HTR-8/SVneo (cell line): ENCODE measurements at regions not wholly inside any gene's neighbourhood (a gene's known extent, or its start where the extent isn't known, plus 50 kb on each side); places are given as distances from the start of the nearest gene placed in this dataset.

Experiments used
- DNase-seq: peaks from one replicate; pipeline ENCODE4 v3.0.0; 2011; ENCODE audit warnings: low spot score, mixed read lengths; ENCODE audit not compliant: insufficient read length
- FAIRE-seq: peaks from 2 replicates; lab custom pipeline; 2011; peaks lifted over from hg19 to GRCh38; lab: Jason Lieb, UNC

- DNase-seq: no peak
- FAIRE-seq: no peak
These were observed 199.9 kb upstream of the ZMIZ1 start for GRCh38 chr10:78868861-78869260.

- no peak for DNase-seq
- FAIRE-seq: no peak
These were observed 199.0 kb upstream of the ZMIZ1 start for GRCh38 chr10:78869508-78870454.

GRCh38 chr10:78870458-78870857 is 198.3 kb upstream of the ZMIZ1 start:
- FAIRE-seq (no peak), DNase-seq (no peak)

GRCh38 chr10:78871796-78872195 is 197.0 kb upstream of the ZMIZ1 start:
- DNase-seq (no peak), FAIRE-seq (no peak)

GRCh38 chr10:78873413-78873812 is 195.4 kb upstream of the ZMIZ1 start:
- DNase-seq: no peak
- no peak for FAIRE-seq

GRCh38 chr10:78875331-78875877 is 193.4 kb upstream of the ZMIZ1 start:
- FAIRE-seq (no peak), DNase-seq (no peak)

GRCh38 chr10:78875932-78876331 is 192.8 kb upstream of the ZMIZ1 start:
- DNase-seq: no peak
- FAIRE-seq: no peak

- DNase-seq: no peak
These were observed 192.3 kb upstream of the ZMIZ1 start for GRCh38 chr10:78876449-78876848.

GRCh38 chr10:78879621-78880020 is 189.1 kb upstream of the ZMIZ1 start:
- DNase-seq (no peak), FAIRE-seq (no peak)

More at GRCh38 chr10:78876449-78876848, 192.3 kb upstream of the ZMIZ1 start:
- FAIRE-seq: no peak

GRCh38 chr10:78886129-78886528 is 182.6 kb upstream of the ZMIZ1 start:
- DNase-seq (no peak), FAIRE-seq (no peak)

GRCh38 chr10:78889536-78890063 is 179.2 kb upstream of the ZMIZ1 start:
- FAIRE-seq: no peak
- no peak for DNase-seq

- DNase-seq: no peak
- no peak for FAIRE-seq
These were observed 178.3 kb upstream of the ZMIZ1 start for GRCh38 chr10:78890506-78890905.

GRCh38 chr10:78891741-78892140 is 177.0 kb upstream of the ZMIZ1 start:
- no peak for FAIRE-seq
- DNase-seq: no peak

- FAIRE-seq: no peak
These were observed 176.2 kb upstream of the ZMIZ1 start for GRCh38 chr10:78892338-78893176.

GRCh38 chr10:78893217-78893616 is 175.5 kb upstream of the ZMIZ1 start:
- FAIRE-seq (no peak), DNase-seq (no peak)

More at GRCh38 chr10:78892338-78893176, 176.2 kb upstream of the ZMIZ1 start:
- no peak for DNase-seq

GRCh38 chr10:78894089-78894840 is 174.5 kb upstream of the ZMIZ1 start:
- DNase-seq: no peak
- FAIRE-seq: no peak

GRCh38 chr10:78894841-78895195 is 173.9 kb upstream of the ZMIZ1 start:
- DNase-seq: no peak
- no peak for FAIRE-seq

GRCh38 chr10:78895469-78895868 is 173.3 kb upstream of the ZMIZ1 start:
- DNase-seq (no peak), FAIRE-seq (no peak)

GRCh38 chr10:78896159-78896928 is 172.4 kb upstream of the ZMIZ1 start:
- DNase-seq: no peak
- FAIRE-seq: no peak
